ENCODE measurements at regions not wholly inside any gene's neighbourhood (a gene's known extent, or its start where the extent isn't known, plus 50 kb on each side); places are given as distances from the start of the nearest gene placed in this dataset.

- Histone ChIP-seq H3K9me3 (no peaks in the 10 kb centered on the region), H3K36me3 (no peaks in the 10 kb centered on the region), H3K4me3 (no peak overlapping the region), H3K4me1 (peaks cover 10 to 40% (median 33%) of the 10 kb centered on the region in 4 donors), H3K27ac (replicated peaks in 1 of 4) (no peak overlapping the region), H3K27me3 (peaks cover 0 to 94% (median 2%) of the 10 kb centered on the region in 4 donors)
- DNase-seq (ENCODE audit: extremely low spot score): no peak
- 29% methylated on average over 21 of the region's 25 CpGs for WGBS
- intact Hi-C loops (cut with DNase I): no loop called here
- TF ChIP-seq POLR2A (IDR thresholded peaks at IDR 0.05; ENCODE audit: low read depth) (no peak), POLR2AphosphoS5 (IDR thresholded peaks at IDR 0.05) (no peak), EP300 (IDR thresholded peaks at IDR 0.05) (no peak), CTCF (IDR thresholded peaks at IDR 0.05) (no peak)
Observed at GRCh38 chr9:135186248-135187164, 99.0 kb downstream of the OLFM1 start.

- intact Hi-C loops (cut with DNase I): no loop called here
- H3K27ac ChIP-seq (replicated peaks in 1 of 4): no peak overlapping the region
- TF ChIP-seq CTCF (IDR thresholded peaks at IDR 0.05) (no peak), POLR2A (IDR thresholded peaks at IDR 0.05; ENCODE audit: low read depth) (no peak), POLR2AphosphoS5 (IDR thresholded peaks at IDR 0.05) (no peak), EP300 (IDR thresholded peaks at IDR 0.05) (no peak)
- peaks cover 0 to 94% (median 2%) of the 10 kb centered on the region in 4 donors for H3K27me3 ChIP-seq
- H3K36me3 ChIP-seq: no peaks in the 10 kb centered on the region
- no peak overlapping the region for H3K4me3 ChIP-seq
- no peaks in the 10 kb centered on the region for H3K9me3 ChIP-seq
- WGBS: 51% methylated on average over 7 of the region's 14 CpGs
- peaks cover 10 to 40% (median 33%) of the 10 kb centered on the region in 4 donors for H3K4me1 ChIP-seq
- no peak for DNase-seq (ENCODE audit: extremely low spot score)
Observed at GRCh38 chr9:135187365-135187764, 99.9 kb downstream of the OLFM1 start.

- no peaks in the 10 kb centered on the region for H3K9me3 ChIP-seq
- H3K4me3 ChIP-seq: no peak overlapping the region
- H3K27me3 ChIP-seq: peaks cover 0 to 98% (median 2%) of the 10 kb centered on the region in 4 donors
- H3K36me3 ChIP-seq: no peaks in the 10 kb centered on the region
- intact Hi-C loops (cut with DNase I): no loop called here
- TF ChIP-seq CTCF (IDR thresholded peaks at IDR 0.05): no peak
- TF ChIP-seq POLR2A (IDR thresholded peaks at IDR 0.05; ENCODE audit: low read depth): no peak
- TF ChIP-seq EP300 (IDR thresholded peaks at IDR 0.05): no peak
- no peak for TF ChIP-seq POLR2AphosphoS5 (IDR thresholded peaks at IDR 0.05)
- peaks cover 10 to 38% (median 32%) of the 10 kb centered on the region in 4 donors for H3K4me1 ChIP-seq
- no peak for DNase-seq (ENCODE audit: extremely low spot score)
- 91% methylated on average over 9 of the region's 9 CpGs for WGBS
- no peak overlapping the region for H3K27ac ChIP-seq (replicated peaks in 1 of 4)
Observed at GRCh38 chr9:135188681-135189151, 101.2 kb downstream of the OLFM1 start.

- intact Hi-C loops (cut with DNase I): no loop called here
- H3K27ac ChIP-seq (replicated peaks in 1 of 4): no peak overlapping the region
- no peak overlapping the region for H3K4me3 ChIP-seq
- peaks cover 0 to 98% (median 4%) of the 10 kb centered on the region in 4 donors for H3K27me3 ChIP-seq
- H3K36me3 ChIP-seq: no peaks in the 10 kb centered on the region
- 83% methylated on average over 4 of the region's 5 CpGs for WGBS
- TF ChIP-seq EP300 (IDR thresholded peaks at IDR 0.05) (no peak), POLR2AphosphoS5 (IDR thresholded peaks at IDR 0.05) (no peak), POLR2A (IDR thresholded peaks at IDR 0.05; ENCODE audit: low read depth) (no peak), CTCF (IDR thresholded peaks at IDR 0.05) (no peak)
- no peaks in the 10 kb centered on the region for H3K9me3 ChIP-seq
- DNase-seq (ENCODE audit: extremely low spot score): no peak
- peaks cover 10 to 30% (median 24%) of the 10 kb centered on the region in 4 donors for H3K4me1 ChIP-seq
Observed at GRCh38 chr9:135189497-135189896, 102.0 kb downstream of the OLFM1 start.
